OCI-M2 (cell line): ENCODE measurements at regions not wholly inside any gene's neighbourhood (a gene's known extent, or its start where the extent isn't known, plus 50 kb on each side); places are given as distances from the start of the nearest gene placed in this dataset.

Experiments used
- DNase-seq: peaks from one replicate; lab custom pipeline; 2025; ENCODE audit not compliant: unreplicated experiment; lab: John Stamatoyannopoulos, UW

DNA sequence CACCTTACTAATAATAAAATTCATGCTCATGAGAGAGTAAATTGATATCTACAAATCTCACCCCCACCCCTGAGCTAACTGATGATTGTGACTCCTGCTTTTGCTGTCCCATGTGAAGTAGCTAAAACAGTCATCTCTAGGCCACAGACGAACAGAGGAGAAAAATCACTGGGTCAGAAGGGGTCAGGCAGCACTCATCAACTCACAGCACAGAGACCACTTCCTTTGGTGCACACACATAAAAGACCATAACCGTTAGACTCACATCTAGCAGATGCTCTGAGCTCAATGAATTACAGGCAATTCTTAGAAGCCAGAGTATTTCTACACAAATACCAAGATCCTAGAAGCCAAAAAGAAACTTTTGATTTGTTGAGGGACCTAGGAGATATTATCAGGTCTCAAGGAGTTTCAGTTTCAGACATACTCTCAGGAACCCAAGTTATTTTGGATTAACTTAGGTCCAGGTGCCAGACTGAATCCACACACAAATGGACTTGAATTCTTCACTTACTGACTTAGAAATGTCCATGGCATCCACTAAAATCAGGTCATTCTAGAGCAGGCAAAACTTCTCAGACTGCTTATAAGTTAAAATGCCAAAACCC is 65.0 kb upstream of the TES start:
- no peak for DNase-seq

- no peak for DNase-seq
Measured at GRCh38 chr7:116148108-116148507, 62.2 kb upstream of the TES start.

GRCh38 chr7:116148626-116149025 is 61.7 kb upstream of the TES start:
- no peak for DNase-seq

DNA sequence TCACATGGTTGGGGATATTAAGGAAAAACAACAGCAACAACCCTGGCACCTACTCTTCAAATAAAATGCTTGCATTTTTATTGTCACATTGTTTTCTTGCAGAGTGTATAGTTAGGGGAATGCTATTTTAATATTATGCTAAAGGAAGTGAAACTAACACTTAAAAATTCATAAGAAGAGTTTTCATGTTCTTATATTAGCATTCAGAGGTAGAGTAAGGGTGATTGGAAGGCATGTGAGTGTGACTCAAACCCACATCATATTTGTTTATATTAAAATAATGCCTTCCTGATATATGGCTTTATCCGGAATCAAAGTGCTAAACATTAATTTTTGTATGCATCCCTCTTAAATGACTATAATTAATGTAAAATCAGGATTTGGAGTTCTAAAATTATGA is 59.8 kb upstream of the TES start:
- no peak for DNase-seq

GRCh38 chr7:116152276-116152675 is 58.1 kb upstream of the TES start:
- DNase-seq, result no peak

- no peak for DNase-seq
Measured at GRCh38 chr7:116153050-116153449, 57.3 kb upstream of the TES start.

DNA sequence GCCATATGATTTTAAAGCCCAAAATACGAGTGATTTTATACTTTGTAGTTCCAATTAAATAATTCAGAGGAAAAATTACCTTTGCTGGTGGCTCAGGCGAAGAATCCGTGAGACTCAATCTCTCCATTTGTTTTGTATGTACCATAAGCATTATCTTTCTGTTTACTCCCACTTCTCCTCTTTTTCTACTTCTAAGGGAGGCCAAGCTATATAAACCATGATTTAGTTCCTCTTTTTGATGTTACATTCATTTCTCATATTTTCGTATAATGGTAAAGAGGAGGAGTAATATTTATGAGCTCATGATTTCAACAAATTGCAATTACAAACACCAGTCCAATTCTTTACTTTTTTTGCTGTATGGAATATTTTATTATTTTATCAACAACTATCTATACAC is 50.6 kb upstream of the TES start:
- no peak for DNase-seq
